Body of pancreas (tissue), 4 donors: ENCODE measurements at regions not wholly inside any gene's neighbourhood (a gene's known extent, or its start where the extent isn't known, plus 50 kb on each side); places are given as distances from the start of the nearest gene placed in this dataset.

Experiments used
- POLR2A ChIP-seq, 3 donors: fragments of 450-650 bp; IDR thresholded peaks; one replicate each; pipeline ENCODE4 v1.6.1; 2016; ENCODE audit warnings: antibody characterized with exemption in 3 of 3, mild to moderate bottlenecking in 2 of 3
- TF ChIP-seq, protein P1 (sequence below), 7 experiments: fragments of 450-650 bp in 4 of 7; fragments of 200-600 bp in 3 of 7; sonication (generic) in 3 of 7; IDR thresholded peaks; one replicate each; pipeline ENCODE4 v1.5.1; 2016 to 2019; ENCODE audit warnings: antibody characterized with exemption in 7 of 7

DNA sequence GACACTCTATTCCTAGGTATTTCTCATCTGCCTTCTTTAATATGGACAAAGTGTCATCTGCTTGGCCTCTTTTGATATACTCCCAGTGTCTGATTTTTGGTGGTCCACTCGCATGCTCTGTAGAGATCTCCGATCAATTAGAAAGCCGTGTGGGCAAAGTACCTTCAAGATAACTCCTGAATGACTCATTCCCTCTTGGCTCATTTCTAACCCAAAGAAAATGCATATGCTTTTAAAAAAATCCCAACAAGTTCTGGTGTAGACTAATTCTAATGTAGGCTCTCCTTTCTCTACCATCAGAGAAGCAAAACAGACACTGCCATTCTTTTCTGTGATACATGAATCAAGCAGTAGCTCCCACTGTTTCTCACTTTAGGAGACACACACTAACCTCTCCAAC, 714.9 kb upstream of the ADGRL3 start:
- TF ChIP-seq, protein P1, sequence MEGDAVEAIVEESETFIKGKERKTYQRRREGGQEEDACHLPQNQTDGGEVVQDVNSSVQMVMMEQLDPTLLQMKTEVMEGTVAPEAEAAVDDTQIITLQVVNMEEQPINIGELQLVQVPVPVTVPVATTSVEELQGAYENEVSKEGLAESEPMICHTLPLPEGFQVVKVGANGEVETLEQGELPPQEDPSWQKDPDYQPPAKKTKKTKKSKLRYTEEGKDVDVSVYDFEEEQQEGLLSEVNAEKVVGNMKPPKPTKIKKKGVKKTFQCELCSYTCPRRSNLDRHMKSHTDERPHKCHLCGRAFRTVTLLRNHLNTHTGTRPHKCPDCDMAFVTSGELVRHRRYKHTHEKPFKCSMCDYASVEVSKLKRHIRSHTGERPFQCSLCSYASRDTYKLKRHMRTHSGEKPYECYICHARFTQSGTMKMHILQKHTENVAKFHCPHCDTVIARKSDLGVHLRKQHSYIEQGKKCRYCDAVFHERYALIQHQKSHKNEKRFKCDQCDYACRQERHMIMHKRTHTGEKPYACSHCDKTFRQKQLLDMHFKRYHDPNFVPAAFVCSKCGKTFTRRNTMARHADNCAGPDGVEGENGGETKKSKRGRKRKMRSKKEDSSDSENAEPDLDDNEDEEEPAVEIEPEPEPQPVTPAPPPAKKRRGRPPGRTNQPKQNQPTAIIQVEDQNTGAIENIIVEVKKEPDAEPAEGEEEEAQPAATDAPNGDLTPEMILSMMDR (IDR thresholded peaks at IDR 0.05), result no peak
- no peak for TF ChIP-seq POLR2A (IDR thresholded peaks at IDR 0.05)
